OCI-LY7 (cell line): ENCODE measurements at regions not wholly inside any gene's neighbourhood (a gene's known extent, or its start where the extent isn't known, plus 50 kb on each side); places are given as distances from the start of the nearest gene placed in this dataset.

Experiments
- BruUV-seq: library from RNA; stranded (reverse); fragments of 400-500 nt; replicated peaks from 2 replicates; lab custom pipeline; 2021; lab: Mats Ljungman, UMichigan
- CTCF ChIA-PET: fragments of 300-600 bp; sonication (Branson Sonifier 250); formaldehyde crosslinking; loops from one replicate; lab custom pipeline; 2022; ENCODE audit warnings: antibody characterized with exemption; ENCODE audit not compliant: unreplicated experiment; lab: Charles Lee
- POLR2A ChIA-PET: fragments of 300-600 bp; sonication (Branson Sonifier 250); formaldehyde crosslinking; loops from one replicate; lab custom pipeline; 2022; ENCODE audit warnings: antibody characterized with exemption; lab: Charles Lee
- DNase-seq: peaks from one replicate; pipeline ENCODE4 v3.0.0-alpha.2; 2015; ENCODE audit warnings: low spot score
- H2AFZ ChIP-seq: fragments of 200-600 bp; sonication (generic), shearing (Covaris generic); 2 replicates; pipeline ENCODE4 v1.6.1; 2014; ENCODE audit warnings: mild to moderate bottlenecking, antibody characterized with exemption, low read length, moderate library complexity
- H3K27ac ChIP-seq: fragments of 200-600 bp; sonication (generic); 2 replicates; pipeline ENCODE4 v1.5.1; 2014; ENCODE audit warnings: mixed run types, low read depth, mild to moderate bottlenecking, moderate library complexity, low read length, inconsistent platforms; ENCODE audit not compliant: poor library complexity, severe bottlenecking
- H3K36me3 ChIP-seq: fragments of 200-600 bp; sonication (generic); 2 replicates; pipeline ENCODE4 v1.6.1; 2014; ENCODE audit warnings: mild to moderate bottlenecking, antibody characterized with exemption, low read length, moderate library complexity, mixed read lengths; ENCODE audit not compliant: insufficient read depth
- H3K4me1 ChIP-seq: fragments of 200-600 bp; sonication (generic); 2 replicates; pipeline ENCODE4 v1.5.1; 2014; ENCODE audit warnings: mild to moderate bottlenecking, low read length; ENCODE audit not compliant: insufficient read depth, poor library complexity, severe bottlenecking
- H3K4me2 ChIP-seq: fragments of 200-600 bp; sonication (generic); 2 replicates; pipeline ENCODE4 v1.6.1; 2014; ENCODE audit warnings: mild to moderate bottlenecking, low read length
- H3K4me3 ChIP-seq: fragments of 200-600 bp; sonication (generic); 2 replicates; pipeline ENCODE4 v1.5.1; 2014; ENCODE audit warnings: mild to moderate bottlenecking, low read depth, low read length; ENCODE audit not compliant: poor library complexity, severe bottlenecking
- H3K79me2 ChIP-seq: fragments of 200-600 bp; sonication (generic); 2 replicates; pipeline ENCODE4 v1.6.1; 2016; ENCODE audit warnings: low read depth, mild to moderate bottlenecking, low read length, moderate library complexity, mixed read lengths; ENCODE audit not compliant: insufficient read depth
- H3K9me2 ChIP-seq: fragments of 200-600 bp; sonication (generic); 2 replicates; pipeline ENCODE4 v1.6.1; 2016; ENCODE audit warnings: mild to moderate bottlenecking, low read length, mixed read lengths; ENCODE audit not compliant: insufficient read depth
- H3K9me3 ChIP-seq: fragments of 200-600 bp; sonication (generic); 2 replicates; pipeline ENCODE4 v1.6.1; 2014; ENCODE audit warnings: mild to moderate bottlenecking, mixed run types, low read length, mixed read lengths
- H4K20me1 ChIP-seq: fragments of 200-600 bp; sonication (generic); 2 replicates; pipeline ENCODE4 v1.6.1; 2014; ENCODE audit warnings: mild to moderate bottlenecking, antibody characterized with exemption, low read length, moderate library complexity, mixed read lengths; ENCODE audit not compliant: insufficient read depth
- EZH2phosphoT487 ChIP-seq: fragments of 200-600 bp; sonication (generic); IDR thresholded peaks from 2 replicates; pipeline ENCODE4 v1.6.1; 2018; ENCODE audit warnings: low read depth, borderline replicate concordance, mild to moderate bottlenecking, mixed run types, antibody characterized with exemption, low read length, moderate library complexity, mixed read lengths
- intact Hi-C: fragments of 100-400 bp; cut with micrococcal nuclease; formaldehyde crosslinking; loops from one replicate; pipeline ENCODE4 v1.10.0; 2022; ENCODE audit not compliant: unreplicated experiment
- TF ChIP-seq, protein P1 (sequence below): fragments of 200-600 bp; sonication (generic); conservative IDR thresholded peaks from 2 replicates; pipeline ENCODE4 v1.5.1; 2014; ENCODE audit warnings: mild to moderate bottlenecking, antibody characterized with exemption, low read length, moderate library complexity, mixed read lengths

- no TSS peak for BruUV-seq
- CTCF ChIA-PET, result no interaction called here
- no peak overlapping the region for H3K27ac ChIP-seq
- H3K79me2 ChIP-seq, result no peaks in the 10 kb centered on the region
- TF ChIP-seq, protein P1, sequence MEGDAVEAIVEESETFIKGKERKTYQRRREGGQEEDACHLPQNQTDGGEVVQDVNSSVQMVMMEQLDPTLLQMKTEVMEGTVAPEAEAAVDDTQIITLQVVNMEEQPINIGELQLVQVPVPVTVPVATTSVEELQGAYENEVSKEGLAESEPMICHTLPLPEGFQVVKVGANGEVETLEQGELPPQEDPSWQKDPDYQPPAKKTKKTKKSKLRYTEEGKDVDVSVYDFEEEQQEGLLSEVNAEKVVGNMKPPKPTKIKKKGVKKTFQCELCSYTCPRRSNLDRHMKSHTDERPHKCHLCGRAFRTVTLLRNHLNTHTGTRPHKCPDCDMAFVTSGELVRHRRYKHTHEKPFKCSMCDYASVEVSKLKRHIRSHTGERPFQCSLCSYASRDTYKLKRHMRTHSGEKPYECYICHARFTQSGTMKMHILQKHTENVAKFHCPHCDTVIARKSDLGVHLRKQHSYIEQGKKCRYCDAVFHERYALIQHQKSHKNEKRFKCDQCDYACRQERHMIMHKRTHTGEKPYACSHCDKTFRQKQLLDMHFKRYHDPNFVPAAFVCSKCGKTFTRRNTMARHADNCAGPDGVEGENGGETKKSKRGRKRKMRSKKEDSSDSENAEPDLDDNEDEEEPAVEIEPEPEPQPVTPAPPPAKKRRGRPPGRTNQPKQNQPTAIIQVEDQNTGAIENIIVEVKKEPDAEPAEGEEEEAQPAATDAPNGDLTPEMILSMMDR, result no peak
- no peak for TF ChIP-seq EZH2phosphoT487
- H3K9me3 ChIP-seq, result no peaks in the 10 kb centered on the region
- no peaks in the 10 kb centered on the region for H3K4me1 ChIP-seq
- intact Hi-C loops, result no loop called here
- POLR2A ChIA-PET, result no interaction called here
- DNase-seq, result no peak
- no peak overlapping the region for H3K4me2 ChIP-seq
- no peaks in the 10 kb centered on the region for H4K20me1 ChIP-seq
- H3K9me2 ChIP-seq, result no peaks in the 10 kb centered on the region
- no peak overlapping the region for H2AFZ ChIP-seq
- H3K36me3 ChIP-seq, result no peaks in the 10 kb centered on the region
- H3K4me3 ChIP-seq, result no peak overlapping the region
Measured at GRCh38 chr13:97901716-97902115, 51.8 kb upstream of the IPO5 start.
